IMR-90 (cell line): ENCODE measurements at regions not wholly inside any gene's neighbourhood (a gene's known extent, or its start where the extent isn't known, plus 50 kb on each side); places are given as distances from the start of the nearest gene placed in this dataset.

Experiments used
- BHLHE40 ChIP-seq: fragments of 150-350 bp; IDR thresholded peaks from 2 replicates; pipeline ENCODE4 v1.6.1; 2016; ENCODE audit warnings: mild to moderate bottlenecking, low read depth, low read length
- POLR2A ChIP-seq: IDR thresholded peaks from 2 replicates; pipeline ENCODE4 v1.6.1; 2012; ENCODE audit warnings: mild to moderate bottlenecking, low read depth, low read length
- RAD21 ChIP-seq: IDR thresholded peaks from 2 replicates; pipeline ENCODE4 v1.6.1; 2012; ENCODE audit warnings: low read length, improper control_type of control experiment
- RFX5 ChIP-seq: IDR thresholded peaks from 2 replicates; pipeline ENCODE4 v1.8.0; 2012; ENCODE audit warnings: low read depth, mild to moderate bottlenecking, low read length, moderate library complexity
- SMC3 ChIP-seq: fragments of 150-350 bp; IDR thresholded peaks from 2 replicates; pipeline ENCODE4 v1.6.1; 2016; ENCODE audit warnings: low read depth, mild to moderate bottlenecking, antibody characterized with exemption, low read length, moderate library complexity
- TF ChIP-seq, protein P1 (sequence below): conservative IDR thresholded peaks from 2 replicates; pipeline ENCODE4 v1.5.1; 2012; ENCODE audit warnings: mild to moderate bottlenecking, low read depth, low read length, improper control_type of control experiment

DNA sequence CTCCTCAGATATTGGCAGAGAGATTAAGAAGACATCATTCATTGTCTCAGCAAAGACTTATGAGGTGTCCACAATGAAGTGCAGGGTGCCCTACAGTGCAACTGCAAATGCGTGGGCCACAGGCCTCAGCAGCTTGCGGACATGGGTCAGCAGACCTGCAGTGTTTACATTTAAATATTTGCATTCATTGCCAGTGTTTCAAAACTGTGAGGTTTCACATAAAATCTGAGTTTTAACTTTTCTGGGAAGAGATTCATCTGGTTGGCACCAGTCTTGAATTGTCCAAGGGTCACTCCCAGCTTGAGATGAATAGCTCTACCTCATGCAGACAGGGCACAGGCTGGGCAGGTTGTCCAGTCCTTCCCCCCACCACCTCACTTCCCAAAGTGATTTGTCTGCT lies 286.8 kb upstream of the DUSP10 start:
- TF ChIP-seq, protein P1, sequence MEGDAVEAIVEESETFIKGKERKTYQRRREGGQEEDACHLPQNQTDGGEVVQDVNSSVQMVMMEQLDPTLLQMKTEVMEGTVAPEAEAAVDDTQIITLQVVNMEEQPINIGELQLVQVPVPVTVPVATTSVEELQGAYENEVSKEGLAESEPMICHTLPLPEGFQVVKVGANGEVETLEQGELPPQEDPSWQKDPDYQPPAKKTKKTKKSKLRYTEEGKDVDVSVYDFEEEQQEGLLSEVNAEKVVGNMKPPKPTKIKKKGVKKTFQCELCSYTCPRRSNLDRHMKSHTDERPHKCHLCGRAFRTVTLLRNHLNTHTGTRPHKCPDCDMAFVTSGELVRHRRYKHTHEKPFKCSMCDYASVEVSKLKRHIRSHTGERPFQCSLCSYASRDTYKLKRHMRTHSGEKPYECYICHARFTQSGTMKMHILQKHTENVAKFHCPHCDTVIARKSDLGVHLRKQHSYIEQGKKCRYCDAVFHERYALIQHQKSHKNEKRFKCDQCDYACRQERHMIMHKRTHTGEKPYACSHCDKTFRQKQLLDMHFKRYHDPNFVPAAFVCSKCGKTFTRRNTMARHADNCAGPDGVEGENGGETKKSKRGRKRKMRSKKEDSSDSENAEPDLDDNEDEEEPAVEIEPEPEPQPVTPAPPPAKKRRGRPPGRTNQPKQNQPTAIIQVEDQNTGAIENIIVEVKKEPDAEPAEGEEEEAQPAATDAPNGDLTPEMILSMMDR: no peak
- TF ChIP-seq POLR2A (no peak), BHLHE40 (no peak), RAD21 (no peak), SMC3 (no peak), RFX5 (no peak)
